Stimulated activated naive CD8-positive, alpha-beta T cell treated with anti-CD3 and anti-CD28 coated beads, Interleukin-15, Interleukin-2, amounts not matched to agents 100 ng/mL and 50 ng/mL, for 24 hours (primary cell): ENCODE measurements at regions not wholly inside any gene's neighbourhood (a gene's known extent, or its start where the extent isn't known, plus 50 kb on each side); places are given as distances from the start of the nearest gene placed in this dataset.

Experiments used
- H3K27ac Mint-ChIP-seq: one replicate; pipeline ENCODE4 v1.8.0; 2021; ENCODE audit warnings: mild to moderate bottlenecking, mixed read lengths
- H3K27me3 Mint-ChIP-seq: one replicate; pipeline ENCODE4 v1.8.0; 2021; ENCODE audit warnings: mixed read lengths
- H3K36me3 Mint-ChIP-seq: one replicate; pipeline ENCODE4 v1.8.0; 2021; ENCODE audit warnings: low read depth, mixed read lengths
- H3K4me1 Mint-ChIP-seq: one replicate; pipeline ENCODE4 v1.8.0; 2021; ENCODE audit warnings: low read depth, mixed read lengths
- H3K4me3 Mint-ChIP-seq: one replicate; pipeline ENCODE4 v1.8.0; 2021; ENCODE audit warnings: mild to moderate bottlenecking, mixed read lengths
- H3K9me3 Mint-ChIP-seq: one replicate; pipeline ENCODE4 v1.8.0; 2021; ENCODE audit warnings: mixed read lengths

DNA sequence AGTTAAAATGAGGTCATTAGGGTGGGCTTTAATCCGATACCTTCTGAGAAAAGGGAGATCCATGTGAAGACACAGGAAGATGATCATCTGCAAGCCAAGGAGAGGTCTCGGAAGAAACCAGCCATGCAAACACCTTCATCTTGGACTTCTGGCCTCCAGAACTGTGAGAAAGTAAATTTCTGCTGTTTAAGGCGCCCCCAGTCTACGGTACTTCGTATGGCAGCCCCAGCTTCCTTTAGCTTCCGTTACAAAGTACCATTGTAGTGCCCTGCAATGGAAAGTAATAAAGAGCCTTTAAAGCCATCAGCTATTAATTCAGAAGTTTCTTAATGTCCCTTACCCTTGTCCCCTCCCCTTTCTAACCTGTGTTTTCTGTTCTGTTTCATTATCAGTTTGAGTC is 308.1 kb downstream of the AACS start:
- Mint-ChIP-seq H3K4me1 (no peaks in the 10 kb centered on the region), H3K36me3 (no peaks in the 10 kb centered on the region), H3K4me3 (no peak overlapping the region), H3K27ac (no peak overlapping the region), H3K27me3 (peaks cover 4% of the 10 kb centered on the region), H3K9me3 (no peaks in the 10 kb centered on the region)

GRCh38 chr12:125376422-125376821 is 311.2 kb downstream of the AACS start:
- H3K36me3 Mint-ChIP-seq = no peaks in the 10 kb centered on the region
- H3K9me3 Mint-ChIP-seq = peaks cover under 1% of the 10 kb centered on the region
- H3K4me1 Mint-ChIP-seq = no peaks in the 10 kb centered on the region
- H3K27me3 Mint-ChIP-seq = no peaks in the 10 kb centered on the region
- no peak overlapping the region for H3K4me3 Mint-ChIP-seq
- H3K27ac Mint-ChIP-seq = no peak overlapping the region

DNA sequence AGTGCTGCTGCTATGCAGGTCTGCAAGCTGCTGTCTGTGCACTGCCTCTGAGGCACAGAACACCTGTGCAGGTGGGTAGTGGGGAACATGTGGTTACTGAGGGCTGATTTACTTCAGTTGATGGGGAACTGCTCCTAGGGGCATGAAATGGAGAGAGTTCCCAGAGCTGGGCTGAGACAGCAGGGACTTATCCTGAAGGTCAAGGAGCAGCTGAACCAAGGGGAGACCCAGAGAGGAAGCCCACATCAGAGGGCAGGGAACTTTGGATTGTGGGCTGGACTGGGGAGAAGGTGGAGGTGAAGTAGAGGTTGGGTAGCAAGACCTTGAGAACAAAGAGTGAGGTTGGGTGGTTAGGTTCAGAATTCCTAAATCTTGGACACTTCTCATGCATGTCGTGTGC is 311.9 kb downstream of the AACS start:
- Mint-ChIP-seq H3K36me3 (no peaks in the 10 kb centered on the region), H3K27me3 (no peaks in the 10 kb centered on the region), H3K9me3 (peaks cover 3% of the 10 kb centered on the region), H3K4me3 (no peak overlapping the region), H3K27ac (no peak overlapping the region), H3K4me1 (no peaks in the 10 kb centered on the region)

DNA sequence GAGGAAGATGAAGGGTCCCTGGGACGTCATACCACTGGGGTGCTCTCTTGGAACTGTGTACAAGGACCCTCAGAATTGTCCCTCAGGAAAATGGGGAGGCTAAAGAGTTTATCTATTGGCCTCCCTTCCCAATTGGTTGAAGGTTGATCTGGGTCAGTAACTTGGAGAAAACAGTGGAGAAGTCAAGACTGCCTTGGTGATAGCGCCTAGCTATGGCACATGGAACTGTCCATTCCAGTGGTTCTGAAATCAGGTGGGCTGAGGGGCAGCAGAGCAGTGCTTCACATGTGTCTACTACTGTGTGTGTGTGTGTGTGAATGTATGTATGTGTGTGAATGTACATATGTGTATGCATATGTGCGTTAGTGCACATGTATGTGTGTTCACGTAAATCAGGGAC is 316.1 kb downstream of the AACS start:
- Mint-ChIP-seq H3K27ac (no peak overlapping the region), H3K4me1 (no peaks in the 10 kb centered on the region), H3K27me3 (peaks cover 2% of the 10 kb centered on the region), H3K9me3 (peaks cover 3% of the 10 kb centered on the region), H3K36me3 (no peaks in the 10 kb centered on the region), H3K4me3 (no peak overlapping the region)

DNA sequence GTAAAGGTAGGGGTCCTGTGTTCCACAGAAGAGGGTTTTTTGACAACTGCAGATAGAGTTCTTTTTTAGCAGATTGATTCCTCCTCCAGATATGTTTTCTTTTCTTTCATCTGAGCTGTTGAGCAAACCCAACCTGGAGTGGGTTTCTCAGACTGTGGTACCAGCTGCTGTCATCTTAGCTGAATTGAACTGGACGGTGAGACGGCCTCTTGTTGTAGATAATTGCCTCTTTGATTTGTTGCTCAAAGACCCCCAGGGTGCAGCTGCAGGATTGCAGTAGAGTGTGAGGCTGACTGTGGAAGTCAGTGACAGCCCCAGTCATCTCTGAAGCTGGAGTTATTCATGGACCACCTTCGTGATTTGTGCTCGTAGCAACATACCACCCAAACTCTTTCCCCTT is 317.7 kb downstream of the AACS start:
- Mint-ChIP-seq H3K36me3 (no peaks in the 10 kb centered on the region), H3K4me3 (no peak overlapping the region), H3K4me1 (no peaks in the 10 kb centered on the region), H3K27ac (no peak overlapping the region), H3K9me3 (peaks cover 3% of the 10 kb centered on the region), H3K27me3 (peaks cover 10% of the 10 kb centered on the region)

DNA sequence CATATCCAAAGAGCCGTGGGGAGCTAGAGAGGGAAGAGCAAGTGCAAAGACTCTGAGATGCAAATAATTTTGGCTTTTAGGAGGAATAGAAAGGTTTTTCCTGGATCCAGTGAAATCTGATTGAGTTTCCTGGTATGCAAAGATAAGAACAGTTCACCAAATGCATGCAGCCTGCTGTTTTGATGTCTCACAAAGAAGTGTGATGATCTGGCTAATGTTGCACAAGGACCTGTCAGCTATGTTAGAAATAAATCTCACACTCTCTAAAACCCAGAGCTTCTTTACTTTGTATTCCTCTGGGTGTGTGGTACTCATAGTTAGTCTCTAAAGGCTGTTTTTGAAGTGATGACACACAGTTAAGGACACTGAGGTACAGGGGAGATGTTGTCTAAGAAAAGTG is 321.4 kb downstream of the AACS start:
- Mint-ChIP-seq H3K27me3 (peaks cover 15% of the 10 kb centered on the region), H3K36me3 (no peaks in the 10 kb centered on the region), H3K4me3 (no peak overlapping the region), H3K9me3 (peaks cover 7% of the 10 kb centered on the region), H3K27ac (no peak overlapping the region), H3K4me1 (no peaks in the 10 kb centered on the region)

- Mint-ChIP-seq H3K9me3 (peaks cover 7% of the 10 kb centered on the region), H3K4me1 (no peaks in the 10 kb centered on the region), H3K36me3 (no peaks in the 10 kb centered on the region), H3K27ac (no peak overlapping the region), H3K4me3 (no peak overlapping the region), H3K27me3 (peaks cover 15% of the 10 kb centered on the region)
Observed at GRCh38 chr12:125387206-125387605, 322.0 kb downstream of the AACS start.

GRCh38 chr12:125389061-125389697 is 323.9 kb downstream of the AACS start:
- Mint-ChIP-seq H3K4me3 (no peak overlapping the region), H3K27me3 (peaks cover 15% of the 10 kb centered on the region), H3K9me3 (peaks cover 7% of the 10 kb centered on the region), H3K36me3 (no peaks in the 10 kb centered on the region), H3K4me1 (no peaks in the 10 kb centered on the region), H3K27ac (no peak overlapping the region)

GRCh38 chr12:125393569-125393968 is 328.3 kb downstream of the AACS start:
- Mint-ChIP-seq H3K4me3 (no peak overlapping the region), H3K27ac (no peak overlapping the region), H3K9me3 (peaks cover 12% of the 10 kb centered on the region), H3K36me3 (no peaks in the 10 kb centered on the region), H3K27me3 (peaks cover 3% of the 10 kb centered on the region), H3K4me1 (no peaks in the 10 kb centered on the region)

DNA sequence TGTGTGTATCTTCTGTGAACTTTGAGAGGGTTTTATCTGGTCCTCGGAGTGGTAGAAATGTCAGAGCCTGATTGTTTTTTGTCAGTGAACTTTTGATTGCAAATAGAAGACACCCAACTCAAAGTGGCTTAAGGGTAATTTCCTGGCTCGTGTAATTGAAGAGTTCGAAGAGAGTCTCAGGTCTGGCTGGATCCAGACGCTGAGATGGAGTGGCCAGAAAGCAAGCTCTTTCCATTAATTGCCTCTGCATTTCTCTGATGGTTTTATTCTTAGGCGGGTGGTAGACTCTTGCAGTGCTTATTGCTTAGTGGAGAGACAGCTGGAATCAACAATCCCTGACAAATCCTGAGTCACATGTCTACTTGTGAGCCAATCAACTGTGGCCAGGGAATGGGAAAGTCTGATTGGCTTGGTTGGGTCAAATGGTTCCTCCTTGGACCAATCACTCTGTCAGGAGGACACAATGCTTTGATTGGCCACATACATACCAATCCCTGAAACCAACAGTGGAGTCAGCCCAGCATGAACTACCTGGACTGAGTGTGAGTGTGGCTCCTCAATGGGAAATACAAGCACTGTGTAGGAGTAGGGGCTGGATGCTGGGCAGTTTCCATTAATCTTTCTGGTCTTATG is 330.5 kb downstream of the AACS start:
- H3K4me3 Mint-ChIP-seq = no peak overlapping the region
- no peaks in the 10 kb centered on the region for H3K4me1 Mint-ChIP-seq
- H3K27me3 Mint-ChIP-seq = no peaks in the 10 kb centered on the region
- H3K9me3 Mint-ChIP-seq = peaks cover 11% of the 10 kb centered on the region
- H3K27ac Mint-ChIP-seq = no peak overlapping the region
- H3K36me3 Mint-ChIP-seq = no peaks in the 10 kb centered on the region

GRCh38 chr12:125399489-125399888 is 334.3 kb downstream of the AACS start:
- Mint-ChIP-seq H3K4me1 (no peaks in the 10 kb centered on the region), H3K36me3 (no peaks in the 10 kb centered on the region), H3K4me3 (no peak overlapping the region), H3K27ac (no peak overlapping the region), H3K27me3 (peaks cover 6% of the 10 kb centered on the region), H3K9me3 (peaks cover 10% of the 10 kb centered on the region)

DNA sequence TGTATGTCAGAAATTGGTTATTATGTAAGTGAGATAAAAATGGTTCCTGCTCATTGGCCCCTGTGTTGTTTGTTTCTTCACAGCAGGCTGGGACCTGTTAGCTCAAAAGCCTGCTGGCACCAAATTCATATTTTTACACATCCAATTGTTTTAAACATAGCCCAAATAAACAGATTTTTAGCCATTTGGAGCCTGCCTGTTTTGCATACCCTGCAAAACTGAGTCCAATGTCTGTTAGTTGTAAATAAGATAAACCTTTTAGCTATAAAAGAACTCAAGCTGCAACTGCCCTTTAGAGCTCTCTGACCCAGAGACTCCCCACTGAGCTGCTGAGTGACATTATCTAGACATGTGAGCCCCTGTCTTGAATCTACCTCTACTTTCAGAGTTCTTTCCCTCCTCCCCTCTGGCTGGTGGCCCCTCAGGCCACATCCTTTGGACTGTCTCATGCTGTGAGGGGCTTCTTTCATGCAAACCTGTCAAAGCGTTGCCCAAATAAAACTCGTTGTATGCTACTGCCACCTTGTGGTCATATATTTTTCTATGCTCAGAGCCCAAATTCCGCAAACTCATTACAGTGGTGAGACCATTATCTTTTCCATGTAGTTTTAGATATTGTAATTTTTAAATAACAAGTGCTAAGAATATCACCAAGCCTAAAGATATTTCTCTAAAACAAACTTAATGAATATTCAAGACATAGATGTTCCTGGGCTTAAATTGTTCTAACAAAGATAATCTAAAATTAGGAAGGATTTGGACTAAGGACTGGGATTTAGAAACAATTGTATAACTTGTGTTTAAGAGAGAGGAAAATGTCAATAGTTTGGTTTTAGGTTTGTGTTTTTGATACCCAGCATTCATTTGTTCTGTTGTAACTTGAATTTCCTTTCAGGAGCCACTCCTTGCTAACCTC is 337.9 kb downstream of the AACS start:
- Mint-ChIP-seq H3K4me3 (no peak overlapping the region), H3K36me3 (no peaks in the 10 kb centered on the region), H3K4me1 (no peaks in the 10 kb centered on the region), H3K9me3 (peaks cover 4% of the 10 kb centered on the region), H3K27me3 (peaks cover 10% of the 10 kb centered on the region), H3K27ac (no peak overlapping the region)

DNA sequence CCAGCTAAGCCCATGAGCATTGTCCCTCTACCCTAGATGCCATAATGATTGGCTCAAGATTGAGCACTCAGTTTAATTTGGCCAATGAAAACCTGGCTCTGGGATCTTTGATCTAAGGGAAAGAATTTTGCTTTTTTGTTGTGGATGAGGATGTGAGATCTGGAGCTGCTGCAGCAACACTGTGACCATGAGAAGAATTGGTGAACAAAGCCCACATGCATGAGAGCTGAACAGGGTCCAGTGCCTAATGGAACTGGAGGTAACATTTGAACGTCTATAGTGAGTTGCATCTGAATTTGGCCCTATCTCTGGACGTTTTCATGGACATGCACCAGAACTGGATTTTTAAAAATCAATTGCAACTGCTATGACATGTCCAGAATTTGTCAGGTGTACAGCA is 338.6 kb downstream of the AACS start:
- Mint-ChIP-seq H3K4me3 (no peak overlapping the region), H3K27me3 (peaks cover 10% of the 10 kb centered on the region)

GRCh38 chr12:125406131-125406530 is 340.9 kb downstream of the AACS start:
- H3K9me3 Mint-ChIP-seq = no peaks in the 10 kb centered on the region

More for the DNA sequence above, 338.6 kb downstream of the AACS start:
- Mint-ChIP-seq H3K9me3 (peaks cover 4% of the 10 kb centered on the region), H3K36me3 (no peaks in the 10 kb centered on the region), H3K27ac (no peak overlapping the region), H3K4me1 (no peaks in the 10 kb centered on the region)

DNA sequence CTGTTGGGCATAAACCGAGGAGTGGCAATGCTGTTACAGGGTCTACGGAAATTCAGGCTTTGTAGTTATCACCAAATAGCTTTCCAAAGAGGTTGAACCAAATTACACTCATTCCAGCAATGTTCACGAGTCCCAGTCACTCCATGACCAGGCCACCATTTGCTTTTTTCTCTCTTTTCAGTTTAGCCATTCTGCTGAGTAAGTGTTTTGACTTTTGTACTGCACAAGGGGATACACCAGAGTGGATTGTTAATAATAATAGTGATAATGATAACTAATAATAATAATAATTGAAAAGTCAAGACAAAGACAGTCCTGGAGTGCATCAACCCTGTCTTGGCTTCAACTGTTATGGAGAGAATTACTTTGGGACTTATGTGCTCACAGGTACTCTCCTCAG is 343.5 kb downstream of the AACS start:
- no peak overlapping the region for H3K4me3 Mint-ChIP-seq
- H3K4me1 Mint-ChIP-seq = no peaks in the 10 kb centered on the region
- no peaks in the 10 kb centered on the region for H3K36me3 Mint-ChIP-seq
- H3K27ac Mint-ChIP-seq = no peak overlapping the region
- peaks cover 7% of the 10 kb centered on the region for H3K27me3 Mint-ChIP-seq
- H3K9me3 Mint-ChIP-seq = no peaks in the 10 kb centered on the region

More at GRCh38 chr12:125406131-125406530, 340.9 kb downstream of the AACS start:
- no peaks in the 10 kb centered on the region for H3K4me1 Mint-ChIP-seq
- H3K4me3 Mint-ChIP-seq = no peak overlapping the region
- H3K27ac Mint-ChIP-seq = no peak overlapping the region
- peaks cover 10% of the 10 kb centered on the region for H3K27me3 Mint-ChIP-seq
- no peaks in the 10 kb centered on the region for H3K36me3 Mint-ChIP-seq
